ENCODE measurements at regions not wholly inside any gene's neighbourhood (a gene's known extent, or its start where the extent isn't known, plus 50 kb on each side); places are given as distances from the start of the nearest gene placed in this dataset.
"Not testable (repeated sequence)": the region's sequence is repeated elsewhere in the genome, so short reads cannot be mapped to it uniquely, and the experiment has no call there.

GRCh38 chr1:235054466-235054865 is 74.2 kb downstream of the TOMM20 start:
- TF ChIP-seq CTCF (IDR thresholded peaks at IDR 0.05) (no peak), POLR2A (IDR thresholded peaks at IDR 0.05) (no peak)
- 92 to 96% methylated on average over 11 of the region's 11 CpGs for WGBS, 2 donors
- DNase-seq (ENCODE audit: low spot score in 2 of 2), result no peak
- intact Hi-C loops (cut with DNase I; ENCODE audit: low total_unique reads), result loop anchor here (10.0 kb wide), 1 partner anchor 330 kb away; no protein-coding TSS in a partner anchor
- no peak overlapping the region for H3K4me3 ChIP-seq (ENCODE audit: low read depth, poor library complexity, severe bottlenecking)

GRCh38 chr1:235052067-235053008 is 76.3 kb downstream of the TOMM20 start:
- no peak for TF ChIP-seq CTCF (IDR thresholded peaks at IDR 0.05)
- no peak overlapping the region for H3K4me3 ChIP-seq (ENCODE audit: low read depth, poor library complexity, severe bottlenecking)
- intact Hi-C loops (cut with DNase I; ENCODE audit: low total_unique reads), result loop anchor here (10.0 kb wide), 1 partner anchor 328 kb away; no protein-coding TSS in a partner anchor
- no peak for DNase-seq (ENCODE audit: low spot score in 2 of 2)
- 82 to 84% methylated on average over 12 of the region's 12 CpGs for WGBS, 2 donors

GRCh38 chr1:235051521-235051920 is 77.1 kb downstream of the TOMM20 start:
- H3K4me3 ChIP-seq (ENCODE audit: low read depth, poor library complexity, severe bottlenecking), result no peak overlapping the region
- intact Hi-C loops (cut with DNase I; ENCODE audit: low total_unique reads), result loop anchor here (10.0 kb wide), 1 partner anchor 327 kb away; no protein-coding TSS in a partner anchor
- DNase-seq (ENCODE audit: low spot score in 2 of 2), result no peak
- TF ChIP-seq POLR2A (IDR thresholded peaks at IDR 0.05) (no peak), CTCF (IDR thresholded peaks at IDR 0.05) (no peak)
- 35 to 51% methylated on average over 3 of the region's 3 CpGs for WGBS, 2 donors

- DNase-seq (ENCODE audit: low spot score in 2 of 2), result no peak
- no peak for TF ChIP-seq POLR2A (IDR thresholded peaks at IDR 0.05)
- TF ChIP-seq CTCF (IDR thresholded peaks at IDR 0.05), result no peak
- WGBS, 2 donors, result 55 to 74% methylated on average over 7 of the region's 7 CpGs
- intact Hi-C loops (cut with DNase I; ENCODE audit: low total_unique reads), result loop anchor here (10.0 kb wide), 1 partner anchor 326 kb away; no protein-coding TSS in a partner anchor
- no peak overlapping the region for H3K4me3 ChIP-seq (ENCODE audit: low read depth, poor library complexity, severe bottlenecking)
Observed at GRCh38 chr1:235050911-235051360, 77.7 kb downstream of the TOMM20 start.

GRCh38 chr1:235049716-235050378 is 78.8 kb downstream of the TOMM20 start:
- intact Hi-C loops (cut with DNase I; ENCODE audit: low total_unique reads), result loop anchor here (10.0 kb wide), 1 partner anchor 325 kb away; no protein-coding TSS in a partner anchor
- not testable (repeated sequence) for H3K4me3 ChIP-seq (ENCODE audit: low read depth, poor library complexity, severe bottlenecking); DNase-seq (ENCODE audit: low spot score in 2 of 2)
- 94 to 95% methylated on average over 21 of the region's 21 CpGs for WGBS, 2 donors

GRCh38 chr1:235049217-235049616 is 79.4 kb downstream of the TOMM20 start:
- H3K4me3 ChIP-seq (ENCODE audit: low read depth, poor library complexity, severe bottlenecking), result no peak overlapping the region
- 87 to 95% methylated on average over 5 of the region's 5 CpGs for WGBS, 2 donors
- TF ChIP-seq POLR2A (IDR thresholded peaks at IDR 0.05) (no peak), CTCF (IDR thresholded peaks at IDR 0.05) (no peak)
- no peak for DNase-seq (ENCODE audit: low spot score in 2 of 2)
- intact Hi-C loops (cut with DNase I; ENCODE audit: low total_unique reads), result no loop called here
